ENCODE measurements at regions not wholly inside any gene's neighbourhood (a gene's known extent, or its start where the extent isn't known, plus 50 kb on each side); places are given as distances from the start of the nearest gene placed in this dataset.
"Not testable (repeated sequence)": the region's sequence is repeated elsewhere in the genome, so short reads cannot be mapped to it uniquely, and the experiment has no call there.

DNA sequence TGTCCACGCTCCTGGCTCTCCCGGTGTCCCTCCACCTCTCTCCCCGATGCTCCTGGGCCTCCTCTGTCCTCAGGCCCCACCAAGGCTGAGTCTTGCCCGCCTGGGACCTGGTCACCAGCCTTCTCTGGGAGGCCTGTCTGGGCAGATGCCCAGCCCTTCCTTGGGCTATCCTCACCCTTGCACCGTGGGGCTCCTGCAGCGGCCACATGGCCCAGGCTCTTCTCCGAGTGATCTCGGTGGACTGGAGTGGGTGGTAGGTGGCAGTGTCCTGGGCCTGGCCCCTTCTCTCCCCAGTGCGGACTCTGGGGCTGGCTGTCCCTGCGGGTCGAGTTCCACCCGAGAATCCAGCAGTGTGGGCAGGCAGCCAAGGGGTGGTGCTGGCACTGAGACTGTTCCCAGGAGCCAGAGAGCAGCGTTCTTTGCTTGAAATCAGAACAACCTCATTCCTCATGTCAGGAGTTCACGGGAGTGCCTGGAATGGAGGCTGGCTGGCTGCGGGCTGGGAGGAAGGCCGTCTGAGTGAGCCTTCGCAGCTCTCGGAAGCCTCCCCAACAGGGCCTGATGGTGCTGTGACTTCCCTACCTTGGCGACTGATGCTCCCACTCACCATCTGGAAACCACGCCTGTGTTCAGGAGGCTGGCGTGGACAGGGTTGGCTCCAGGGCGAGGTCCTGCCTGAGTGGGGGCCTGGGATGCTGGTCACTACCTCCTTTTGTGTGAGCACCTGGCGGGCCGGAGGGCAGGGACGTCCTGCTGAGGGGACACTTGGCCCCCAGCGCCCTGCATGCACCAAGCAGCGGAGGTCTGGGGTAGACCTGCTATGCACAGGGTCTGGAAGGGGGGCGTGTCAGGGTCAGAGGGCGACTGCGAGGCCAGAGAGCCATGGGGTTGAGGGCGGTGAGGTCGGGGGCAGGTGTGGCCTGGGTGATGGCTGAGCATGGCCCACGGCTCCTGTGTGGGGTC is 113.9 kb downstream of the TMEM121 start:
- not testable (repeated sequence) for TF ChIP-seq CTCF (IDR thresholded peaks at IDR 0.05; ENCODE audit: low read depth, low read length, poor library complexity, severe bottlenecking); EZH2phosphoT487 (IDR thresholded peaks at IDR 0.05; ENCODE audit: borderline replicate concordance, low read length)

All from DOHH2 (cell line).